AG04450 (cell line): ENCODE measurements at regions not wholly inside any gene's neighbourhood (a gene's known extent, or its start where the extent isn't known, plus 50 kb on each side); places are given as distances from the start of the nearest gene placed in this dataset.

Experiments
- CTCF ChIA-PET: fragments of 300-600, 350-600 bp; formaldehyde crosslinking; extraction: SDS; loops from one replicate; lab custom pipeline; 2022; ENCODE audit warnings: antibody characterized with exemption, inconsistent platforms; lab: Charles Lee
- POLR2A ChIA-PET: fragments of 350-600 bp; formaldehyde crosslinking; extraction: SDS; loops from one replicate; lab custom pipeline; 2021; ENCODE audit warnings: antibody characterized with exemption, inconsistent platforms; lab: Yijun Ruan, JAX
- DNase-seq: peaks from one replicate; pipeline ENCODE4 v3.0.0-alpha.2; 2011; ENCODE audit warnings: low read depth, low spot score
- H3K27ac ChIP-seq: one replicate; pipeline ENCODE4 v1.5.1; 2012; ENCODE audit warnings: low read depth, low read length, control low read depth
- H3K27me3 ChIP-seq: one replicate; pipeline ENCODE4 v1.6.0; 2012; ENCODE audit warnings: low read length; ENCODE audit not compliant: control insufficient read depth, insufficient read depth
- H3K4me3 ChIP-seq: 2 replicates; pipeline ENCODE4 v1.5.1; 2011; ENCODE audit warnings: mild to moderate bottlenecking, low read depth, low read length, control low read depth
- H3K9me3 ChIP-seq: 2 replicates; pipeline ENCODE4 v1.5.1; 2012; ENCODE audit warnings: low read length; ENCODE audit not compliant: control insufficient read depth, insufficient read depth
- CTCF ChIP-seq: IDR thresholded peaks from 2 replicates; pipeline ENCODE4 v1.5.1; 2011; ENCODE audit warnings: low read depth, low read length, control low read depth, inconsistent platforms

GRCh38 chr16:50887500-50888298, 145.8 kb downstream of the CYLD start:
- H3K4me3 ChIP-seq, result no peak overlapping the region
- no peak for DNase-seq
- H3K27me3 ChIP-seq, result no peaks in the 10 kb centered on the region
- ChIA-PET CTCF (no interaction called here), POLR2A (no interaction called here)
- no peak overlapping the region for H3K27ac ChIP-seq
- H3K9me3 ChIP-seq, result peaks cover 2% of the 10 kb centered on the region; the same call in 1 of the 2 replicates
- TF ChIP-seq CTCF, result no peak

GRCh38 chr16:50884066-50884860, 142.4 kb downstream of the CYLD start:
- Histone ChIP-seq H3K27me3 (peaks cover 2% of the 10 kb centered on the region), H3K9me3 (peaks cover 2% of the 10 kb centered on the region; the same call in 1 of the 2 replicates), H3K4me3 (no peak overlapping the region), H3K27ac (no peak overlapping the region)
- ChIA-PET CTCF (interaction anchor here (1.2 to 1.6 kb wide), 3 partner anchors 10 to 78 kb away, joined by 3 to 5 read pairs (median 3); no protein-coding TSS in a partner anchor), POLR2A (no interaction called here)
- DNase-seq, result no peak
- TF ChIP-seq CTCF, result peak; percentile 35; the same call in 1 of the 2 replicates

- ChIA-PET POLR2A (no interaction called here), CTCF (no interaction called here)
- Histone ChIP-seq H3K4me3 (no peak overlapping the region), H3K9me3 (peaks cover 2% of the 10 kb centered on the region; the same call in 1 of the 2 replicates), H3K27ac (no peak overlapping the region), H3K27me3 (peaks cover 2% of the 10 kb centered on the region)
- DNase-seq, result no peak
- no peak for TF ChIP-seq CTCF
Measured at GRCh38 chr16:50881956-50882355, 140.1 kb downstream of the CYLD start.

- ChIA-PET POLR2A (no interaction called here), CTCF (no interaction called here)
- Histone ChIP-seq H3K27me3 (peaks cover 2% of the 10 kb centered on the region), H3K4me3 (no peak overlapping the region), H3K27ac (no peak overlapping the region), H3K9me3 (peaks cover 2% of the 10 kb centered on the region; the same call in 1 of the 2 replicates)
- DNase-seq, result no peak
- no peak for TF ChIP-seq CTCF
Measured at GRCh38 chr16:50881331-50881830, 139.5 kb downstream of the CYLD start.
